ENCODE measurements at regions not wholly inside any gene's neighbourhood (a gene's known extent, or its start where the extent isn't known, plus 50 kb on each side); places are given as distances from the start of the nearest gene placed in this dataset.

GRCh38 chr20:6492271-6493055, 275.0 kb upstream of the BMP2 start:
- TF ChIP-seq SUZ12 (IDR thresholded peaks at IDR 0.05; ENCODE audit: extremely low read depth, insufficient read depth, insufficient read length) (no peak), YY1 (IDR thresholded peaks at IDR 0.05; ENCODE audit: insufficient read depth, insufficient read length) (no peak), ZNF274 (IDR thresholded peaks at IDR 0.05; ENCODE audit: low read depth, low read length) (no peak)

Data from NT2/D1 (cell line).